Trophoblast cell (in vitro differentiated cells and primary cell): ENCODE measurements at regions not wholly inside any gene's neighbourhood (a gene's known extent, or its start where the extent isn't known, plus 50 kb on each side); places are given as distances from the start of the nearest gene placed in this dataset.

Experiments
- DNase-seq, 2 donors: peaks; one replicate each; pipeline ENCODE4 v3.0.0-alpha.2; 2016
- H2AFZ ChIP-seq: 2 replicates; pipeline ENCODE4 v1.6.1; 2013; ENCODE audit warnings: low read length, moderate library complexity, mild to moderate bottlenecking; ENCODE audit not compliant: insufficient read depth, poor library complexity
- H2AK5ac ChIP-seq: 2 replicates; pipeline ENCODE4 v1.6.1; 2013; ENCODE audit warnings: mild to moderate bottlenecking, low read length
- H2BK120ac ChIP-seq: 2 replicates; pipeline ENCODE4 v1.6.1; 2013; ENCODE audit warnings: low read length, mild to moderate bottlenecking, moderate library complexity; ENCODE audit not compliant: insufficient read depth, poor library complexity
- H2BK12ac ChIP-seq: 2 replicates; pipeline ENCODE4 v1.6.1; 2013; ENCODE audit warnings: mild to moderate bottlenecking, low read length, moderate library complexity
- H2BK5ac ChIP-seq: 2 replicates; pipeline ENCODE4 v1.6.1; 2013; ENCODE audit warnings: low read length, low read depth, moderate library complexity, mild to moderate bottlenecking; ENCODE audit not compliant: poor library complexity
- H3K14ac ChIP-seq: 2 replicates; pipeline ENCODE4 v1.6.1; 2013; ENCODE audit warnings: mild to moderate bottlenecking, low read length
- H3K18ac ChIP-seq: 2 replicates; pipeline ENCODE4 v1.6.1; 2013; ENCODE audit warnings: mild to moderate bottlenecking, low read length
- H3K23ac ChIP-seq: 2 replicates; pipeline ENCODE4 v1.6.1; 2013; ENCODE audit warnings: low read length
- H3K27ac ChIP-seq: 2 replicates; pipeline ENCODE4 v1.5.1; 2013; ENCODE audit warnings: low read depth, mild to moderate bottlenecking, inconsistent platforms, low read length, moderate library complexity
- H3K27me3 ChIP-seq: 2 replicates; pipeline ENCODE4 v1.6.1; 2013; ENCODE audit warnings: inconsistent platforms, mild to moderate bottlenecking, low read length, moderate library complexity; ENCODE audit not compliant: insufficient read depth
- H3K36me3 ChIP-seq, 2 experiments: 1 replicate in 1 of 2; 2 replicates in 1 of 2; pipeline ENCODE4 v1.6.1; 2013; ENCODE audit warnings: low read length in 2 of 2, mild to moderate bottlenecking in 2 of 2, moderate library complexity in 1 of 2; ENCODE audit not compliant: insufficient read depth in 2 of 2, control insufficient read depth in 1 of 2
- H3K4ac ChIP-seq: 2 replicates; pipeline ENCODE4 v1.6.1; 2013; ENCODE audit warnings: low read depth, mild to moderate bottlenecking, low read length, moderate library complexity
- H3K4me1 ChIP-seq, 2 experiments: 1 replicate in 1 of 2; 2 replicates in 1 of 2; pipeline ENCODE4 v1.6.1; 2013; ENCODE audit warnings: low read length in 2 of 2, mild to moderate bottlenecking in 2 of 2, moderate library complexity in 1 of 2; ENCODE audit not compliant: insufficient read depth in 2 of 2, control insufficient read depth in 1 of 2
- H3K4me2 ChIP-seq: 2 replicates; pipeline ENCODE4 v1.6.1; 2013; ENCODE audit warnings: inconsistent platforms, mild to moderate bottlenecking, low read length, moderate library complexity
- H3K4me3 ChIP-seq: 2 replicates; pipeline ENCODE4 v1.5.1; 2013; ENCODE audit warnings: mild to moderate bottlenecking, low read depth, low read length, inconsistent platforms
- H3K79me1 ChIP-seq: one replicate; pipeline ENCODE4 v1.6.1; 2013; ENCODE audit warnings: low read length
- H3K79me2 ChIP-seq: 2 replicates; pipeline ENCODE4 v1.6.1; 2013; ENCODE audit warnings: low read length, mild to moderate bottlenecking; ENCODE audit not compliant: control insufficient read depth, insufficient read depth, poor library complexity
- H3K9ac ChIP-seq: 2 replicates; pipeline ENCODE4 v1.6.1; 2013; ENCODE audit warnings: mild to moderate bottlenecking, low read length
- H3K9me3 ChIP-seq: 2 replicates; pipeline ENCODE4 v1.6.1; 2013; ENCODE audit warnings: low read depth, mild to moderate bottlenecking, control low read depth, inconsistent platforms, low read length; ENCODE audit not compliant: insufficient read depth
- H4K12ac ChIP-seq: 2 replicates; pipeline ENCODE4 v1.6.1; 2013; ENCODE audit warnings: low read depth, mild to moderate bottlenecking, low read length, moderate library complexity
- H4K8ac ChIP-seq: 2 replicates; pipeline ENCODE4 v1.6.1; 2013; ENCODE audit warnings: low read depth, mild to moderate bottlenecking, low read length, moderate library complexity
- H4K91ac ChIP-seq: one replicate; pipeline ENCODE4 v1.6.1; 2013; ENCODE audit warnings: low read depth, mild to moderate bottlenecking, low read length, moderate library complexity
- WGBS: extraction: QIAGEN DNeasy Blood & Tissue Kit; methylation state at CpG from one replicate; pipeline ENCODE4 v1.1.7; 2013; ENCODE audit warnings: missing lambda C conversion rate; ENCODE audit not compliant: insufficient read length, insufficient coverage; ENCODE audit errors: extremely low coverage; 5-methylcytosine and 5-hydroxymethylcytosine counted together

- Histone ChIP-seq H3K4me2 (no peak overlapping the region), H3K27me3 (no peaks in the 10 kb centered on the region), H4K8ac (no peak overlapping the region), H2AK5ac (no peak overlapping the region), H2BK12ac (no peak overlapping the region), H3K18ac (no peak overlapping the region), H3K36me3 (no peaks in the 10 kb centered on the region), H3K9me3 (no peaks in the 10 kb centered on the region), H3K23ac (no peak overlapping the region), H4K12ac (no peak overlapping the region), H2BK120ac (no peak overlapping the region), H3K79me1 (no peaks in the 10 kb centered on the region), H3K9ac (no peak overlapping the region), H2AFZ (no peak overlapping the region), H3K14ac (no peak overlapping the region), H2BK5ac (no peak overlapping the region), H3K4ac (no peak overlapping the region), H3K79me2 (no peaks in the 10 kb centered on the region), H3K4me1 (no peaks in the 10 kb centered on the region), H3K4me3 (no peak overlapping the region), H3K27ac (no peak overlapping the region), H4K91ac (no peak overlapping the region)
- no peak for DNase-seq
- no CpG with 5 or more reads among the region's 2 CpGs for WGBS
Observed at GRCh38 chr13:103528437-103528836, 462.2 kb upstream of the SLC10A2 start.

- Histone ChIP-seq H3K4me3 (no peak overlapping the region), H3K4me1 (no peaks in the 10 kb centered on the region), H3K23ac (no peak overlapping the region), H2BK120ac (no peak overlapping the region), H3K9ac (no peak overlapping the region), H3K27me3 (no peaks in the 10 kb centered on the region), H4K91ac (no peak overlapping the region), H2BK5ac (no peak overlapping the region), H3K79me1 (no peaks in the 10 kb centered on the region), H4K8ac (no peak overlapping the region), H4K12ac (no peak overlapping the region), H3K18ac (no peak overlapping the region), H3K4me2 (no peak overlapping the region), H3K27ac (no peak overlapping the region), H2AFZ (no peak overlapping the region), H3K9me3 (no peaks in the 10 kb centered on the region), H3K14ac (no peak overlapping the region), H2AK5ac (no peak overlapping the region), H3K36me3 (no peaks in the 10 kb centered on the region), H3K79me2 (no peaks in the 10 kb centered on the region), H3K4ac (no peak overlapping the region), H2BK12ac (no peak overlapping the region)
- DNase-seq = no peak
- no CpG with 5 or more reads among the region's 1 CpG for WGBS
Observed at GRCh38 chr13:103525530-103525929, 459.3 kb upstream of the SLC10A2 start.

- no CpG with 5 or more reads among the region's 7 CpGs for WGBS
- H4K12ac ChIP-seq = no peak overlapping the region
- no peak overlapping the region for H3K4me2 ChIP-seq
- no peaks in the 10 kb centered on the region for H3K79me1 ChIP-seq
- DNase-seq = no peak
- H2AK5ac ChIP-seq = no peak overlapping the region
- no peak overlapping the region for H4K8ac ChIP-seq
- no peak overlapping the region for H2BK5ac ChIP-seq
- H3K9ac ChIP-seq = no peak overlapping the region
- no peaks in the 10 kb centered on the region for H3K36me3 ChIP-seq
- H2BK12ac ChIP-seq = no peak overlapping the region
- H4K91ac ChIP-seq = no peak overlapping the region
- H3K4ac ChIP-seq = no peak overlapping the region
- no peak overlapping the region for H2BK120ac ChIP-seq
- H3K18ac ChIP-seq = no peak overlapping the region
- no peak overlapping the region for H3K23ac ChIP-seq
- H3K79me2 ChIP-seq = no peaks in the 10 kb centered on the region
- no peak overlapping the region for H3K4me3 ChIP-seq
- H2AFZ ChIP-seq = no peak overlapping the region
- no peak overlapping the region for H3K14ac ChIP-seq
- H3K9me3 ChIP-seq = no peaks in the 10 kb centered on the region
- no peak overlapping the region for H3K27ac ChIP-seq
- H3K27me3 ChIP-seq = no peaks in the 10 kb centered on the region
- H3K4me1 ChIP-seq = no peaks in the 10 kb centered on the region
Observed at GRCh38 chr13:103523858-103524257, 457.6 kb upstream of the SLC10A2 start.

- Histone ChIP-seq H3K79me1 (no peaks in the 10 kb centered on the region), H2BK120ac (no peak overlapping the region), H3K4me3 (no peak overlapping the region), H3K27me3 (no peaks in the 10 kb centered on the region), H3K9ac (no peak overlapping the region), H3K27ac (no peak overlapping the region), H3K36me3 (no peaks in the 10 kb centered on the region), H3K9me3 (no peaks in the 10 kb centered on the region), H2BK12ac (no peak overlapping the region), H4K8ac (no peak overlapping the region), H2BK5ac (no peak overlapping the region), H3K4ac (no peak overlapping the region), H3K79me2 (no peaks in the 10 kb centered on the region), H2AFZ (no peak overlapping the region), H3K23ac (no peak overlapping the region), H3K18ac (no peak overlapping the region), H3K14ac (no peak overlapping the region), H4K12ac (no peak overlapping the region), H4K91ac (no peak overlapping the region), H2AK5ac (no peak overlapping the region), H3K4me1 (no peaks in the 10 kb centered on the region), H3K4me2 (no peak overlapping the region)
- WGBS = no CpG with 5 or more reads among the region's 1 CpG
- DNase-seq = no peak
Observed at GRCh38 chr13:103521532-103521931, 455.3 kb upstream of the SLC10A2 start.
